Fibroblast of lung (primary cell): ENCODE measurements at regions not wholly inside any gene's neighbourhood (a gene's known extent, or its start where the extent isn't known, plus 50 kb on each side); places are given as distances from the start of the nearest gene placed in this dataset.

Experiments
- CTCF ChIP-seq, 2 donors: IDR thresholded peaks in 1 of 2; conservative IDR thresholded peaks in 1 of 2; 1 replicate in 1 of 2; 2 replicates in 1 of 2; pipeline ENCODE4 v1.5.1; 2011 to 2012; ENCODE audit warnings: low read length in 2 of 2, control low read depth in 1 of 2, inconsistent platforms in 1 of 2, low read depth in 1 of 2, mild to moderate bottlenecking in 1 of 2
- EZH2 ChIP-seq: IDR thresholded peaks from 2 replicates; pipeline ENCODE4 v1.5.1; 2012; ENCODE audit warnings: low read length, control low read depth, mild to moderate bottlenecking; ENCODE audit errors: missing control alignments

GRCh38 chr1:164361927-164362326, 197.1 kb upstream of the PBX1 start:
- TF ChIP-seq CTCF (conservative IDR thresholded peaks at IDR 0.05 in 1 of 2, IDR thresholded peaks at IDR 0.05 in 1 of 2; ENCODE audit: low read depth in 1 of 2, low read length in 2 of 2) (no peak), EZH2 (no peak)
